GM23338 (cell line): ENCODE measurements at regions not wholly inside any gene's neighbourhood (a gene's known extent, or its start where the extent isn't known, plus 50 kb on each side); places are given as distances from the start of the nearest gene placed in this dataset.

Experiments
- ATAC-seq: fragments of 200-7000 bp; cut with Tn5 transposase; 3 replicates; pipeline ENCODE4 v1.9.1; 2020
- DNase-seq: peaks from one replicate; pipeline ENCODE4 v3.0.0-alpha.2; 2015; ENCODE audit warnings: low spot score
- H2AFZ ChIP-seq: fragments of 200-600 bp; sonication (generic); 2 replicates; pipeline ENCODE4 v1.8.0; 2016; ENCODE audit warnings: antibody characterized with exemption, mild to moderate bottlenecking, moderate library complexity
- H3F3A ChIP-seq: fragments of 200-600 bp; sonication (generic); replicated peaks from 2 replicates; pipeline ENCODE4 v1.8.0; 2017; ENCODE audit warnings: antibody characterized with exemption, mixed run types, low read depth
- H3K27ac ChIP-seq: fragments of 200-600 bp; sonication (generic); 2 replicates; pipeline ENCODE4 v1.6.1; 2016; ENCODE audit warnings: low read depth
- H3K27me3 ChIP-seq: fragments of 200-600 bp; sonication (generic); 2 replicates; pipeline ENCODE4 v1.8.0; 2016; ENCODE audit warnings: mild to moderate bottlenecking, mixed run types, moderate library complexity; ENCODE audit not compliant: insufficient read depth
- H3K36me3 ChIP-seq: fragments of 200-600 bp; sonication (generic); 2 replicates; pipeline ENCODE4 v1.8.0; 2016; ENCODE audit warnings: mild to moderate bottlenecking; ENCODE audit not compliant: insufficient read depth
- H3K4me1 ChIP-seq: fragments of 200-600 bp; sonication (generic); 2 replicates; pipeline ENCODE4 v1.8.0; 2016; ENCODE audit warnings: mild to moderate bottlenecking, moderate library complexity; ENCODE audit not compliant: insufficient read depth
- H3K4me2 ChIP-seq: fragments of 200-600 bp; sonication (generic); 2 replicates; pipeline ENCODE4 v1.7.1; 2017; ENCODE audit warnings: mixed run types
- H3K4me3 ChIP-seq: fragments of 200-600 bp; sonication (generic); 2 replicates; pipeline ENCODE4 v1.6.1; 2016; ENCODE audit warnings: mixed run types
- H3K79me2 ChIP-seq: fragments of 200-600 bp; sonication (generic); replicated peaks from 2 replicates; pipeline ENCODE4 v1.8.0; 2017; ENCODE audit warnings: mild to moderate bottlenecking; ENCODE audit not compliant: insufficient read depth
- H3K9me2 ChIP-seq: fragments of 200-600 bp; sonication (generic); 2 replicates; pipeline ENCODE4 v1.8.0; 2017; ENCODE audit not compliant: insufficient read depth
- H4K20me1 ChIP-seq: fragments of 200-600 bp; sonication (generic); replicated peaks from 2 replicates; pipeline ENCODE4 v1.8.0; 2017; ENCODE audit warnings: mild to moderate bottlenecking; ENCODE audit not compliant: insufficient read depth
- H3K27ac Mint-ChIP-seq: 2 replicates; pipeline ENCODE4 v1.8.0; 2020; ENCODE audit warnings: inconsistent platforms, mild to moderate bottlenecking, moderate library complexity, mixed read lengths
- H3K27me3 Mint-ChIP-seq: 3 replicates; pipeline ENCODE4 v1.8.0; 2022; ENCODE audit warnings: low read depth, mild to moderate bottlenecking, moderate library complexity, mixed read lengths, inconsistent platforms; ENCODE audit not compliant: insufficient read depth, poor library complexity
- H3K36me3 Mint-ChIP-seq: 3 replicates; pipeline ENCODE4 v1.8.0; 2021; ENCODE audit warnings: low read depth, mild to moderate bottlenecking, inconsistent platforms, moderate library complexity, mixed read lengths
- H3K4me1 Mint-ChIP-seq: 3 replicates; pipeline ENCODE4 v1.8.0; 2020; ENCODE audit warnings: mild to moderate bottlenecking, inconsistent platforms, mixed read lengths
- H3K4me3 Mint-ChIP-seq: 3 replicates; pipeline ENCODE4 v1.8.0; 2021; ENCODE audit warnings: moderate library complexity, mild to moderate bottlenecking, inconsistent platforms, mixed read lengths
- H3K9me3 Mint-ChIP-seq: 3 replicates; pipeline ENCODE4 v1.8.0; 2020; ENCODE audit warnings: moderate library complexity, mild to moderate bottlenecking, inconsistent platforms, mixed read lengths
- CREB1 ChIP-seq: fragments of 250-450 bp; sonication (Bioruptor Pico); IDR thresholded peaks from 2 replicates; pipeline ENCODE4 v1.5.0; 2020; ENCODE audit warnings: low read depth, mild to moderate bottlenecking, moderate library complexity
- EZH2 ChIP-seq: fragments of 200-600 bp; sonication (generic); IDR thresholded peaks from one replicate; pipeline ENCODE4 v1.8.0; 2017; ENCODE audit warnings: antibody characterized with exemption, mild to moderate bottlenecking, low read depth; ENCODE audit not compliant: unreplicated experiment
- EZH2phosphoT487 ChIP-seq: fragments of 200-600 bp; sonication (generic); IDR thresholded peaks from one replicate; pipeline ENCODE4 v1.8.1; 2018; ENCODE audit warnings: antibody characterized with exemption; ENCODE audit not compliant: unreplicated experiment
- JUNB ChIP-seq: IDR thresholded peaks from one replicate; pipeline ENCODE4 v1.6.1; 2016; ENCODE audit warnings: antibody characterized with exemption; ENCODE audit not compliant: unreplicated experiment
- NANOG ChIP-seq: IDR thresholded peaks from 2 replicates; pipeline ENCODE4 v1.6.1; 2016; ENCODE audit warnings: antibody characterized with exemption, borderline replicate concordance
- POLR2AphosphoS5 ChIP-seq: IDR thresholded peaks from 2 replicates; pipeline ENCODE4 v1.6.1; 2016; ENCODE audit warnings: antibody characterized with exemption, low read depth
- STAT1 ChIP-seq: IDR thresholded peaks from one replicate; pipeline ENCODE4 v1.6.1; 2016; ENCODE audit warnings: antibody characterized with exemption; ENCODE audit not compliant: unreplicated experiment
- ZNF114 ChIP-seq: fragments of 250-450 bp; sonication (Bioruptor Pico); IDR thresholded peaks from 2 replicates; pipeline ENCODE4 v1.5.0; 2020; ENCODE audit warnings: mild to moderate bottlenecking, moderate library complexity
- ZNF331 ChIP-seq: fragments of 250-450 bp; sonication (Bioruptor Pico); IDR thresholded peaks from 2 replicates; pipeline ENCODE4 v1.5.0; 2020; ENCODE audit warnings: low read depth, mild to moderate bottlenecking, moderate library complexity
- TF ChIP-seq, protein P1 (sequence below): IDR thresholded peaks from 2 replicates; pipeline ENCODE4 v1.6.1; 2016; ENCODE audit warnings: antibody characterized with exemption
- TF ChIP-seq, protein P2 (sequence below): fragments of 250-450 bp; sonication (Bioruptor Pico); IDR thresholded peaks from 2 replicates; pipeline ENCODE4 v1.5.0; 2020; ENCODE audit warnings: mild to moderate bottlenecking, moderate library complexity
- TF ChIP-seq, protein P3 (sequence below), 2 experiments: fragments of 200-600 bp in 1 of 2; sonication (generic) in 1 of 2; conservative IDR thresholded peaks; 2 replicates each; pipeline versions ENCODE4 v1.5.1 to v1.6.1; 2016 to 2017; ENCODE audit warnings: antibody characterized with exemption in 2 of 2, low read depth in 2 of 2, mild to moderate bottlenecking in 2 of 2, moderate library complexity in 1 of 2
- TF ChIP-seq, protein P4 (sequence below): IDR thresholded peaks from one replicate; pipeline ENCODE4 v1.6.1; 2018; ENCODE audit warnings: antibody characterized with exemption; ENCODE audit not compliant: unreplicated experiment

- Mint-ChIP-seq H3K27ac (no peak overlapping the region), H3K36me3 (no peaks in the 10 kb centered on the region), H3K27me3 (no peaks in the 10 kb centered on the region), H3K4me1 (no peaks in the 10 kb centered on the region), H3K9me3 (no peaks in the 10 kb centered on the region), H3K4me3 (no peak overlapping the region)
- no peak overlapping the region for H2AFZ ChIP-seq
- no peaks in the 10 kb centered on the region for H3K27me3 ChIP-seq
- no peaks in the 10 kb centered on the region for H3F3A ChIP-seq
- ATAC-seq (no peak), DNase-seq (no peak)
- no peak overlapping the region for H3K4me2 ChIP-seq
- H3K9me2 ChIP-seq: no peaks in the 10 kb centered on the region; the same call in 1 of the 2 replicates
- H4K20me1 ChIP-seq: no peaks in the 10 kb centered on the region
- no peak overlapping the region for H3K4me3 ChIP-seq
- no peaks in the 10 kb centered on the region for H3K36me3 ChIP-seq
- no peaks in the 10 kb centered on the region for H3K4me1 ChIP-seq
- H3K27ac ChIP-seq: no peak overlapping the region
- TF ChIP-seq EZH2: no peak
- TF ChIP-seq, protein P1, sequence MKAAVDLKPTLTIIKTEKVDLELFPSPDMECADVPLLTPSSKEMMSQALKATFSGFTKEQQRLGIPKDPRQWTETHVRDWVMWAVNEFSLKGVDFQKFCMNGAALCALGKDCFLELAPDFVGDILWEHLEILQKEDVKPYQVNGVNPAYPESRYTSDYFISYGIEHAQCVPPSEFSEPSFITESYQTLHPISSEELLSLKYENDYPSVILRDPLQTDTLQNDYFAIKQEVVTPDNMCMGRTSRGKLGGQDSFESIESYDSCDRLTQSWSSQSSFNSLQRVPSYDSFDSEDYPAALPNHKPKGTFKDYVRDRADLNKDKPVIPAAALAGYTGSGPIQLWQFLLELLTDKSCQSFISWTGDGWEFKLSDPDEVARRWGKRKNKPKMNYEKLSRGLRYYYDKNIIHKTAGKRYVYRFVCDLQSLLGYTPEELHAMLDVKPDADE: no peak
- no peak for TF ChIP-seq JUNB
- no peak for TF ChIP-seq EZH2phosphoT487
- no peak for TF ChIP-seq ZNF114
- no peak for TF ChIP-seq NANOG
- no peak for TF ChIP-seq STAT1
- no peak for TF ChIP-seq ZNF331 (CRISPR knock-in tag)
- TF ChIP-seq, protein P2, sequence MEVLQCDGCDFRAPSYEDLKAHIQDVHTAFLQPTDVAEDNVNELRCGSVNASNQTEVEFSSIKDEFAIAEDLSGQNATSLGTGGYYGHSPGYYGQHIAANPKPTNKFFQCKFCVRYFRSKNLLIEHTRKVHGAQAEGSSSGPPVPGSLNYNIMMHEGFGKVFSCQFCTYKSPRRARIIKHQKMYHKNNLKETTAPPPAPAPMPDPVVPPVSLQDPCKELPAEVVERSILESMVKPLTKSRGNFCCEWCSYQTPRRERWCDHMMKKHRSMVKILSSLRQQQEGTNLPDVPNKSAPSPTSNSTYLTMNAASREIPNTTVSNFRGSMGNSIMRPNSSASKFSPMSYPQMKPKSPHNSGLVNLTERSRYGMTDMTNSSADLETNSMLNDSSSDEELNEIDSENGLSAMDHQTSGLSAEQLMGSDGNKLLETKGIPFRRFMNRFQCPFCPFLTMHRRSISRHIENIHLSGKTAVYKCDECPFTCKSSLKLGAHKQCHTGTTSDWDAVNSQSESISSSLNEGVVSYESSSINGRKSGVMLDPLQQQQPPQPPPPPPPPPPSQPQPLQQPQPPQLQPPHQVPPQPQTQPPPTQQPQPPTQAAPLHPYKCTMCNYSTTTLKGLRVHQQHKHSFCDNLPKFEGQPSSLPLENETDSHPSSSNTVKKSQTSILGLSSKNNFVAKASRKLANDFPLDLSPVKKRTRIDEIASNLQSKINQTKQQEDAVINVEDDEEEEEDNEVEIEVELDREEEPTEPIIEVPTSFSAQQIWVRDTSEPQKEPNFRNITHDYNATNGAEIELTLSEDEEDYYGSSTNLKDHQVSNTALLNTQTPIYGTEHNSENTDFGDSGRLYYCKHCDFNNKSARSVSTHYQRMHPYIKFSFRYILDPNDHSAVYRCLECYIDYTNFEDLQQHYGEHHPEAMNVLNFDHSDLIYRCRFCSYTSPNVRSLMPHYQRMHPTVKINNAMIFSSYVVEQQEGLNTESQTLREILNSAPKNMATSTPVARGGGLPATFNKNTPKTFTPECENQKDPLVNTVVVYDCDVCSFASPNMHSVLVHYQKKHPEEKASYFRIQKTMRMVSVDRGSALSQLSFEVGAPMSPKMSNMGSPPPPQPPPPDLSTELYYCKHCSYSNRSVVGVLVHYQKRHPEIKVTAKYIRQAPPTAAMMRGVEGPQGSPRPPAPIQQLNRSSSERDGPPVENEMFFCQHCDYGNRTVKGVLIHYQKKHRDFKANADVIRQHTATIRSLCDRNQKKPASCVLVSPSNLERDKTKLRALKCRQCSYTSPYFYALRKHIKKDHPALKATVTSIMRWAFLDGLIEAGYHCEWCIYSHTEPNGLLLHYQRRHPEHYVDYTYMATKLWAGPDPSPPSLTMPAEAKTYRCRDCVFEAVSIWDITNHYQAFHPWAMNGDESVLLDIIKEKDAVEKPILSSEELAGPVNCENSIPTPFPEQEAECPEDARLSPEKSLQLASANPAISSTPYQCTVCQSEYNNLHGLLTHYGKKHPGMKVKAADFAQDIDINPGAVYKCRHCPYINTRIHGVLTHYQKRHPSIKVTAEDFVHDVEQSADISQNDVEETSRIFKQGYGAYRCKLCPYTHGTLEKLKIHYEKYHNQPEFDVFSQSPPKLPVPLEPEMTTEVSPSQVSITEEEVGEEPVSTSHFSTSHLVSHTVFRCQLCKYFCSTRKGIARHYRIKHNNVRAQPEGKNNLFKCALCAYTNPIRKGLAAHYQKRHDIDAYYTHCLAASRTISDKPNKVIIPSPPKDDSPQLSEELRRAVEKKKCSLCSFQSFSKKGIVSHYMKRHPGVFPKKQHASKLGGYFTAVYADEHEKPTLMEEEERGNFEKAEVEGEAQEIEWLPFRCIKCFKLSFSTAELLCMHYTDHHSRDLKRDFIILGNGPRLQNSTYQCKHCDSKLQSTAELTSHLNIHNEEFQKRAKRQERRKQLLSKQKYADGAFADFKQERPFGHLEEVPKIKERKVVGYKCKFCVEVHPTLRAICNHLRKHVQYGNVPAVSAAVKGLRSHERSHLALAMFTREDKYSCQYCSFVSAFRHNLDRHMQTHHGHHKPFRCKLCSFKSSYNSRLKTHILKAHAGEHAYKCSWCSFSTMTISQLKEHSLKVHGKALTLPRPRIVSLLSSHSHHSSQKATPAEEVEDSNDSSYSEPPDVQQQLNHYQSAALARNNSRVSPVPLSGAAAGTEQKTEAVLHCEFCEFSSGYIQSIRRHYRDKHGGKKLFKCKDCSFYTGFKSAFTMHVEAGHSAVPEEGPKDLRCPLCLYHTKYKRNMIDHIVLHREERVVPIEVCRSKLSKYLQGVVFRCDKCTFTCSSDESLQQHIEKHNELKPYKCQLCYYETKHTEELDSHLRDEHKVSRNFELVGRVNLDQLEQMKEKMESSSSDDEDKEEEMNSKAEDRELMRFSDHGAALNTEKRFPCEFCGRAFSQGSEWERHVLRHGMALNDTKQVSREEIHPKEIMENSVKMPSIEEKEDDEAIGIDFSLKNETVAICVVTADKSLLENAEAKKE (CRISPR knock-in tag): no peak
- no peak for TF ChIP-seq CREB1 (CRISPR knock-in tag)
- TF ChIP-seq, protein P3, sequence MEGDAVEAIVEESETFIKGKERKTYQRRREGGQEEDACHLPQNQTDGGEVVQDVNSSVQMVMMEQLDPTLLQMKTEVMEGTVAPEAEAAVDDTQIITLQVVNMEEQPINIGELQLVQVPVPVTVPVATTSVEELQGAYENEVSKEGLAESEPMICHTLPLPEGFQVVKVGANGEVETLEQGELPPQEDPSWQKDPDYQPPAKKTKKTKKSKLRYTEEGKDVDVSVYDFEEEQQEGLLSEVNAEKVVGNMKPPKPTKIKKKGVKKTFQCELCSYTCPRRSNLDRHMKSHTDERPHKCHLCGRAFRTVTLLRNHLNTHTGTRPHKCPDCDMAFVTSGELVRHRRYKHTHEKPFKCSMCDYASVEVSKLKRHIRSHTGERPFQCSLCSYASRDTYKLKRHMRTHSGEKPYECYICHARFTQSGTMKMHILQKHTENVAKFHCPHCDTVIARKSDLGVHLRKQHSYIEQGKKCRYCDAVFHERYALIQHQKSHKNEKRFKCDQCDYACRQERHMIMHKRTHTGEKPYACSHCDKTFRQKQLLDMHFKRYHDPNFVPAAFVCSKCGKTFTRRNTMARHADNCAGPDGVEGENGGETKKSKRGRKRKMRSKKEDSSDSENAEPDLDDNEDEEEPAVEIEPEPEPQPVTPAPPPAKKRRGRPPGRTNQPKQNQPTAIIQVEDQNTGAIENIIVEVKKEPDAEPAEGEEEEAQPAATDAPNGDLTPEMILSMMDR (conservative IDR thresholded peaks at IDR 0.05; ENCODE audit: low read depth in 2 of 2): no peak
- TF ChIP-seq POLR2AphosphoS5: no peak
- TF ChIP-seq, protein P4, sequence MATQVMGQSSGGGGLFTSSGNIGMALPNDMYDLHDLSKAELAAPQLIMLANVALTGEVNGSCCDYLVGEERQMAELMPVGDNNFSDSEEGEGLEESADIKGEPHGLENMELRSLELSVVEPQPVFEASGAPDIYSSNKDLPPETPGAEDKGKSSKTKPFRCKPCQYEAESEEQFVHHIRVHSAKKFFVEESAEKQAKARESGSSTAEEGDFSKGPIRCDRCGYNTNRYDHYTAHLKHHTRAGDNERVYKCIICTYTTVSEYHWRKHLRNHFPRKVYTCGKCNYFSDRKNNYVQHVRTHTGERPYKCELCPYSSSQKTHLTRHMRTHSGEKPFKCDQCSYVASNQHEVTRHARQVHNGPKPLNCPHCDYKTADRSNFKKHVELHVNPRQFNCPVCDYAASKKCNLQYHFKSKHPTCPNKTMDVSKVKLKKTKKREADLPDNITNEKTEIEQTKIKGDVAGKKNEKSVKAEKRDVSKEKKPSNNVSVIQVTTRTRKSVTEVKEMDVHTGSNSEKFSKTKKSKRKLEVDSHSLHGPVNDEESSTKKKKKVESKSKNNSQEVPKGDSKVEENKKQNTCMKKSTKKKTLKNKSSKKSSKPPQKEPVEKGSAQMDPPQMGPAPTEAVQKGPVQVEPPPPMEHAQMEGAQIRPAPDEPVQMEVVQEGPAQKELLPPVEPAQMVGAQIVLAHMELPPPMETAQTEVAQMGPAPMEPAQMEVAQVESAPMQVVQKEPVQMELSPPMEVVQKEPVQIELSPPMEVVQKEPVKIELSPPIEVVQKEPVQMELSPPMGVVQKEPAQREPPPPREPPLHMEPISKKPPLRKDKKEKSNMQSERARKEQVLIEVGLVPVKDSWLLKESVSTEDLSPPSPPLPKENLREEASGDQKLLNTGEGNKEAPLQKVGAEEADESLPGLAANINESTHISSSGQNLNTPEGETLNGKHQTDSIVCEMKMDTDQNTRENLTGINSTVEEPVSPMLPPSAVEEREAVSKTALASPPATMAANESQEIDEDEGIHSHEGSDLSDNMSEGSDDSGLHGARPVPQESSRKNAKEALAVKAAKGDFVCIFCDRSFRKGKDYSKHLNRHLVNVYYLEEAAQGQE: no peak
- H3K79me2 ChIP-seq: no peaks in the 10 kb centered on the region
These were observed 390.4 kb upstream of the SLC35B3 start for GRCh38 chr6:8825726-8826125.
